ENCODE measurements at regions not wholly inside any gene's neighbourhood (a gene's known extent, or its start where the extent isn't known, plus 50 kb on each side); places are given as distances from the start of the nearest gene placed in this dataset.

- TF ChIP-seq POLR2AphosphoS5 (IDR thresholded peaks at IDR 0.05) (no peak), CTCF (IDR thresholded peaks at IDR 0.05) (no peak), POLR2A (IDR thresholded peaks at IDR 0.05) (no peak)
These were observed 244.0 kb downstream of the COL4A1 start for GRCh38 chr13:110062777-110063442.
